MG63 (cell line): ENCODE measurements at regions not wholly inside any gene's neighbourhood (a gene's known extent, or its start where the extent isn't known, plus 50 kb on each side); places are given as distances from the start of the nearest gene placed in this dataset.
A peak's percentile ranks its signal among the peaks of the same experiment; 100 is the strongest.

ENCODE experiments used
- DNase-seq: peaks from one replicate; pipeline ENCODE4 v3.0.0-alpha.2; 2020
- H3K27me3 ChIP-seq: fragments of 250-450 bp; sonication (Bioruptor Pico); 2 replicates; pipeline ENCODE4 v1.5.1; 2020; ENCODE audit warnings: mild to moderate bottlenecking, moderate library complexity
- H3K36me3 ChIP-seq: fragments of 250-450 bp; sonication (Bioruptor Pico); 2 replicates; pipeline ENCODE4 v1.5.1; 2020; ENCODE audit warnings: mild to moderate bottlenecking, moderate library complexity
- H3K4me3 ChIP-seq: fragments of 250-450 bp; sonication (Bioruptor Pico); 2 replicates; pipeline ENCODE4 v1.5.1; 2020; ENCODE audit warnings: mild to moderate bottlenecking, moderate library complexity
- H3K9me3 ChIP-seq: fragments of 250-450 bp; sonication (Bioruptor Pico); 2 replicates; pipeline ENCODE4 v1.5.1; 2020; ENCODE audit warnings: mild to moderate bottlenecking, moderate library complexity

GRCh38 chr4:163582703-163583102 lies 88.2 kb downstream of the TMA16 start:
- no peak for DNase-seq
- H3K9me3 ChIP-seq: no peaks in the 10 kb centered on the region
- H3K4me3 ChIP-seq: no peak overlapping the region
- H3K36me3 ChIP-seq: no peaks in the 10 kb centered on the region
- H3K27me3 ChIP-seq: no peaks in the 10 kb centered on the region

GRCh38 chr4:163587867-163588266 lies 93.4 kb downstream of the TMA16 start:
- Histone ChIP-seq H3K4me3 (no peak overlapping the region), H3K36me3 (no peaks in the 10 kb centered on the region), H3K27me3 (no peaks in the 10 kb centered on the region), H3K9me3 (0 out of 2 replicates have a peak, but pooled peaks cover 4% of the 10 kb centered on the region)
- no peak for DNase-seq

- H3K36me3 ChIP-seq: no peaks in the 10 kb centered on the region
- H3K27me3 ChIP-seq: no peaks in the 10 kb centered on the region
- 0 out of 2 replicates have a peak, but pooled peaks cover 4% of the 10 kb centered on the region for H3K9me3 ChIP-seq
- no peak for DNase-seq
- H3K4me3 ChIP-seq: no peak overlapping the region
Observed at GRCh38 chr4:163588532-163588931, 94.0 kb downstream of the TMA16 start.

- no peak for DNase-seq
- Histone ChIP-seq H3K9me3 (0 out of 2 replicates have a peak, but pooled peaks cover 4% of the 10 kb centered on the region), H3K4me3 (no peak overlapping the region), H3K27me3 (no peaks in the 10 kb centered on the region), H3K36me3 (no peaks in the 10 kb centered on the region)
Observed at GRCh38 chr4:163590103-163590502, 95.6 kb downstream of the TMA16 start.

- Histone ChIP-seq H3K36me3 (no peaks in the 10 kb centered on the region), H3K4me3 (no peak overlapping the region), H3K27me3 (no peaks in the 10 kb centered on the region), H3K9me3 (0 out of 2 replicates have a peak, but pooled peaks cover 4% of the 10 kb centered on the region)
- DNase-seq: no peak
Observed at GRCh38 chr4:163590619-163591264, 96.3 kb downstream of the TMA16 start.

GRCh38 chr4:163591614-163592020 lies 97.1 kb downstream of the TMA16 start:
- no peaks in the 10 kb centered on the region for H3K27me3 ChIP-seq
- H3K9me3 ChIP-seq: 0 out of 2 replicates have a peak, but pooled peaks cover 4% of the 10 kb centered on the region
- DNase-seq: no peak
- H3K36me3 ChIP-seq: no peaks in the 10 kb centered on the region
- no peak overlapping the region for H3K4me3 ChIP-seq

GRCh38 chr4:163592212-163592611 lies 97.7 kb downstream of the TMA16 start:
- 0 out of 2 replicates have a peak, but pooled peaks cover 4% of the 10 kb centered on the region for H3K9me3 ChIP-seq
- no peak overlapping the region for H3K4me3 ChIP-seq
- no peaks in the 10 kb centered on the region for H3K36me3 ChIP-seq
- H3K27me3 ChIP-seq: no peaks in the 10 kb centered on the region
- DNase-seq: no peak

GRCh38 chr4:163595580-163595979 lies 101.1 kb downstream of the TMA16 start:
- H3K27me3 ChIP-seq: no peaks in the 10 kb centered on the region
- DNase-seq: peak; percentile 3
- no peaks in the 10 kb centered on the region for H3K36me3 ChIP-seq
- H3K9me3 ChIP-seq: no peaks in the 10 kb centered on the region
- H3K4me3 ChIP-seq: no peak overlapping the region

GRCh38 chr4:163598028-163598427 lies 103.5 kb downstream of the TMA16 start:
- Histone ChIP-seq H3K36me3 (no peaks in the 10 kb centered on the region), H3K9me3 (no peaks in the 10 kb centered on the region), H3K4me3 (no peak overlapping the region), H3K27me3 (no peaks in the 10 kb centered on the region)
- DNase-seq: no peak

- no peaks in the 10 kb centered on the region for H3K9me3 ChIP-seq
- H3K36me3 ChIP-seq: no peaks in the 10 kb centered on the region
- no peak for DNase-seq
- H3K27me3 ChIP-seq: no peaks in the 10 kb centered on the region
- no peak overlapping the region for H3K4me3 ChIP-seq
Observed at GRCh38 chr4:163598489-163598888, 104.0 kb downstream of the TMA16 start.

- no peak for DNase-seq
- H3K36me3 ChIP-seq: no peaks in the 10 kb centered on the region
- H3K9me3 ChIP-seq: no peaks in the 10 kb centered on the region
- no peak overlapping the region for H3K4me3 ChIP-seq
- H3K27me3 ChIP-seq: no peaks in the 10 kb centered on the region
Observed at GRCh38 chr4:163600727-163601126, 106.2 kb downstream of the TMA16 start.

- H3K9me3 ChIP-seq: no peaks in the 10 kb centered on the region
- no peaks in the 10 kb centered on the region for H3K27me3 ChIP-seq
- H3K36me3 ChIP-seq: no peaks in the 10 kb centered on the region
- no peak for DNase-seq
- no peak overlapping the region for H3K4me3 ChIP-seq
Observed at GRCh38 chr4:163603257-163603656, 108.8 kb downstream of the TMA16 start.

GRCh38 chr4:163606896-163607691 lies 112.6 kb downstream of the TMA16 start:
- DNase-seq: no peak
- H3K27me3 ChIP-seq: no peaks in the 10 kb centered on the region; the same call in 1 of the 2 replicates
- no peak overlapping the region for H3K4me3 ChIP-seq
- H3K9me3 ChIP-seq: no peaks in the 10 kb centered on the region
- no peaks in the 10 kb centered on the region for H3K36me3 ChIP-seq

- H3K4me3 ChIP-seq: no peak overlapping the region
- no peaks in the 10 kb centered on the region for H3K9me3 ChIP-seq
- no peaks in the 10 kb centered on the region; the same call in 1 of the 2 replicates for H3K27me3 ChIP-seq
- DNase-seq: no peak
- no peaks in the 10 kb centered on the region for H3K36me3 ChIP-seq
Observed at GRCh38 chr4:163609019-163609418, 114.5 kb downstream of the TMA16 start.

GRCh38 chr4:163610648-163611047 lies 116.2 kb downstream of the TMA16 start:
- Histone ChIP-seq H3K36me3 (no peaks in the 10 kb centered on the region), H3K4me3 (no peak overlapping the region)
- no peak for DNase-seq

GRCh38 chr4:163611182-163611581 lies 116.7 kb downstream of the TMA16 start:
- Histone ChIP-seq H3K27me3 (no peaks in the 10 kb centered on the region; the same call in 1 of the 2 replicates), H3K9me3 (no peaks in the 10 kb centered on the region), H3K4me3 (no peak overlapping the region), H3K36me3 (no peaks in the 10 kb centered on the region)
- no peak for DNase-seq

More at GRCh38 chr4:163610648-163611047, 116.2 kb downstream of the TMA16 start:
- Histone ChIP-seq H3K9me3 (no peaks in the 10 kb centered on the region), H3K27me3 (no peaks in the 10 kb centered on the region; the same call in 1 of the 2 replicates)

GRCh38 chr4:163611784-163612445 lies 117.4 kb downstream of the TMA16 start:
- no peak for DNase-seq

More at GRCh38 chr4:163611784-163612445, 117.4 kb downstream of the TMA16 start:
- Histone ChIP-seq H3K27me3 (no peaks in the 10 kb centered on the region; the same call in 1 of the 2 replicates), H3K36me3 (no peaks in the 10 kb centered on the region), H3K9me3 (no peaks in the 10 kb centered on the region), H3K4me3 (no peak overlapping the region)
